Activated CD4-positive, alpha-beta T cell treated with anti-CD3 and anti-CD28 coated beads, Interleukin-2, amount 10 ng/mL, durations not matched to agents 7 days and 5 days (primary cell): ENCODE measurements at regions not wholly inside any gene's neighbourhood (a gene's known extent, or its start where the extent isn't known, plus 50 kb on each side); places are given as distances from the start of the nearest gene placed in this dataset.

Experiments
- CTCF ChIA-PET: fragments of 350-600 bp; sonication (Branson Sonifier 250); formaldehyde crosslinking; loops from one replicate; lab custom pipeline; 2021; ENCODE audit warnings: antibody characterized with exemption; lab: Charles Lee
- POLR2A ChIA-PET: fragments of 350-600 bp; sonication (Branson Sonifier 250); formaldehyde crosslinking; loops from one replicate; lab custom pipeline; 2021; ENCODE audit warnings: antibody characterized with exemption; lab: Charles Lee
- DNase-seq: peaks from one replicate; pipeline ENCODE4 v3.0.0-alpha.2; 2020
- H3K27ac Mint-ChIP-seq: one replicate; pipeline ENCODE4 v1.8.0; 2021; ENCODE audit warnings: mild to moderate bottlenecking, moderate library complexity, mixed read lengths
- H3K27me3 Mint-ChIP-seq: one replicate; pipeline ENCODE4 v1.8.0; 2021; ENCODE audit warnings: mixed read lengths
- H3K36me3 Mint-ChIP-seq: one replicate; pipeline ENCODE4 v1.8.0; 2021; ENCODE audit warnings: low read depth, mixed read lengths
- H3K4me1 Mint-ChIP-seq: one replicate; pipeline ENCODE4 v1.8.0; 2021; ENCODE audit warnings: mixed read lengths
- H3K4me3 Mint-ChIP-seq: one replicate; pipeline ENCODE4 v1.8.0; 2021; ENCODE audit warnings: mild to moderate bottlenecking, moderate library complexity, mixed read lengths
- H3K9me3 Mint-ChIP-seq: one replicate; pipeline ENCODE4 v1.8.0; 2021; ENCODE audit warnings: mixed read lengths

DNA sequence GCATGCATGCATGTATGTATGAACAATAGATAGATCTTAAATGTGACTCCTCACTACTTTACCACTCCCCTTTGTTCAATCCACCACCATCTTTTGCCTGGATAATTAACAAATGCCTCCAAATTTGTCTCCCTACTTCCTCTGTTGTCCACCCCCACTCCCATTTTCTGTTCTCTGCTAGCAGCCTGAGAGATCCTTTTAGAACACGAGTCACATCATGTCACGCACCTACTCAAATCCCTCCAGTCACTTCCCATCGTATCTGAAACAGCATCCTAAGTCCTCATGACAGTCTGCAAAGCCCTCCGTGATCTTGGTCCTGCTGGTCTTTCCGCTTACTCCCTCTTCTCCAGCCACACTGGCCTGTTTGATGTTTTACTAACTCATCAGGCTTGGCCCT lies 527.3 kb downstream of the EPHA4 start:
- Mint-ChIP-seq H3K4me1 (no peaks in the 10 kb centered on the region), H3K4me3 (no peak overlapping the region), H3K27me3 (no peaks in the 10 kb centered on the region), H3K36me3 (no peaks in the 10 kb centered on the region), H3K9me3 (no peaks in the 10 kb centered on the region), H3K27ac (no peak overlapping the region)
- DNase-seq = no peak
- ChIA-PET CTCF (interaction anchor here (0.6 kb wide), 1 partner anchor 81 kb away, joined by 3 read pairs; no protein-coding TSS in a partner anchor), POLR2A (no interaction called here)

DNA sequence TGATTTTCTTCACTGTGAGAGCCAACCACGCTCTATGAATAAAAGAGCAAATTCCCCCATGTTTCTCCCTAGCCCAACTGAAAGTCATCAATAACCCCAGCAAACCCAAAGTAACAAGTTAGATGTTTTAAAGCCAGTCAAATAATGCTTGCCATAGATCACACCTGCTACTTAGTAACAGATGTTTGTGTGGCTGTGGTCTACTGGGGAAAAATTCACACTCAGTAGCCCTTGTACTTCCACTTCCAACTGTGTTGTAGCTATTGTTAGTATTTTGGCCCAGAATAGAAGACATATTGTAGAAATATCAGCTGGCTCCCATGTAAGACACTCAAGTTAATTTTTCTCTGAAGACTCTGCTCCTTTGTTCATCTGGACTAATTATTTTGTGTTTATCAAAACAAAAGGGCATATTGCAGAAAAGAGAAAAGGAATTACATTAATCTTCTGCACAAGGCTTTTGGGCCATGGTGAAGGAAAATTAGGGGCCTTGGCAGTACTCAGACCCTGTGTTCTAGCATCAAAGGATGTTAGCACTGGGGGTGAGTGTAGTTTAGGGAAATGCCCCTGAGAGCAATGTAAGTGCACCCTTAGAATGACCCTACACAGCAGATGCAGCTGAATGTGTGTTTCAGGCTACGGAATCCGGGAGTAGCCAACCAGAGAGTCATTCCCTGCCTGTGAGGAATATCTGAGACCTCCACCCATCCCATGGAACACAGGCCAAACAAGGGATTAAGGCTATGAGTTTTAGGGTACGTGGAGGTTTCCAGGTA lies 521.9 kb downstream of the EPHA4 start:
- Mint-ChIP-seq H3K4me3 (no peak overlapping the region), H3K36me3 (no peaks in the 10 kb centered on the region), H3K4me1 (no peaks in the 10 kb centered on the region), H3K9me3 (no peaks in the 10 kb centered on the region), H3K27me3 (no peaks in the 10 kb centered on the region), H3K27ac (no peak overlapping the region)
- POLR2A ChIA-PET = no interaction called here
- no peak for DNase-seq
- CTCF ChIA-PET = no interaction called here

DNA sequence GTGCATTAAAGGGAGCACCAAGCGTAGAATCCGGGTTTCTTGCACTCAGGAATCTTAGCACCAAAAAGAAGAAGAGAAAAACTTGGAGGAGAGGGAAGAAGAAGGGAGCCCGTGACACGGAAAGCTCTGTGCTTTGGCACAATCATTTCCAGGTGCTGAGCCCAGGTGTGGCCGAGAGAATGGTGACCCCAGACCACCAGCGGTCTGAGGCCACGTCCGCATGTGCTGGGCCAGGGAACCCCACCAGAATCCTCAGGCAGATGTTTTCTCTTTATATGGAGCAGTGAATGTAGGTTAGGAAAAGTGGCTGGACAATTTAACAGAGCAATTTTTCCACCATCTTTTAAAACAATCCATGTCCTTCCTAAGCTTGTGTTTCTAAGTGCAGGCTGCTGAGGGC lies 520.9 kb downstream of the EPHA4 start:
- CTCF ChIA-PET = no interaction called here
- no peaks in the 10 kb centered on the region for H3K4me1 Mint-ChIP-seq
- no peaks in the 10 kb centered on the region for H3K27me3 Mint-ChIP-seq
- H3K36me3 Mint-ChIP-seq = no peaks in the 10 kb centered on the region
- no peak overlapping the region for H3K4me3 Mint-ChIP-seq
- DNase-seq = no peak
- no peaks in the 10 kb centered on the region for H3K9me3 Mint-ChIP-seq
- H3K27ac Mint-ChIP-seq = no peak overlapping the region
- POLR2A ChIA-PET = no interaction called here

GRCh38 chr2:221060376-221060775 lies 511.7 kb downstream of the EPHA4 start:
- no peak for DNase-seq
- Mint-ChIP-seq H3K4me1 (no peaks in the 10 kb centered on the region), H3K27me3 (no peaks in the 10 kb centered on the region), H3K9me3 (peaks cover 2% of the 10 kb centered on the region), H3K27ac (no peak overlapping the region), H3K36me3 (no peaks in the 10 kb centered on the region), H3K4me3 (no peak overlapping the region)
- ChIA-PET POLR2A (no interaction called here), CTCF (no interaction called here)

DNA sequence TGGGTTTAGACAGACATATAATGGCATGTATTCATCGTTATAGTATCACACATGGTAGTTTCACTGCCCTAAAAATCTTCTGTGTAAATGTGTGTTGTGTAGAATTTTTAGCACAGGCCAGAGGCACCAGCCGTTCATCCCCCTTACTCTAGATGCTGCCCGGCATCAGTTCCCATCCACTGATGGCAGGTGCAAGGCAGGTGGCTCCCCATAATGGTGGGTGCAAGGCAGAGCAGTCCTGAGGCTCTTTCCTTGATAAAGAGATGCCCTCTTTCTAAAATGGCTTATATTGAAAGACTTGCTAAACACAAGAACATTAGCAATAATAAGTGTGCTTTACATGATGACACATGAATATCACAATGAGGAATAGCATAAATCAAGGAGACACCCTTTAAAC lies 508.5 kb downstream of the EPHA4 start:
- Mint-ChIP-seq H3K27ac (no peak overlapping the region), H3K27me3 (no peaks in the 10 kb centered on the region), H3K4me1 (no peaks in the 10 kb centered on the region), H3K36me3 (no peaks in the 10 kb centered on the region), H3K9me3 (peaks cover 2% of the 10 kb centered on the region), H3K4me3 (no peak overlapping the region)
- no peak for DNase-seq
- ChIA-PET CTCF (no interaction called here), POLR2A (no interaction called here)

- no peaks in the 10 kb centered on the region for H3K4me1 Mint-ChIP-seq
- no peaks in the 10 kb centered on the region for H3K36me3 Mint-ChIP-seq
- no peak for DNase-seq
- no peak overlapping the region for H3K4me3 Mint-ChIP-seq
- POLR2A ChIA-PET = no interaction called here
- CTCF ChIA-PET = no interaction called here
- H3K27me3 Mint-ChIP-seq = no peaks in the 10 kb centered on the region
- peaks cover 2% of the 10 kb centered on the region for H3K9me3 Mint-ChIP-seq
- no peak overlapping the region for H3K27ac Mint-ChIP-seq
These were observed 507.8 kb downstream of the EPHA4 start for GRCh38 chr2:221064058-221064854.

- no peak for DNase-seq
- Mint-ChIP-seq H3K27me3 (no peaks in the 10 kb centered on the region), H3K36me3 (no peaks in the 10 kb centered on the region), H3K4me3 (no peak overlapping the region), H3K9me3 (no peaks in the 10 kb centered on the region), H3K4me1 (no peaks in the 10 kb centered on the region), H3K27ac (no peak overlapping the region)
- ChIA-PET CTCF (no interaction called here), POLR2A (no interaction called here)
These were observed 507.2 kb downstream of the EPHA4 start for GRCh38 chr2:221064880-221065279.

- Mint-ChIP-seq H3K4me1 (no peaks in the 10 kb centered on the region), H3K4me3 (no peak overlapping the region), H3K36me3 (no peaks in the 10 kb centered on the region), H3K27ac (no peak overlapping the region), H3K27me3 (no peaks in the 10 kb centered on the region), H3K9me3 (no peaks in the 10 kb centered on the region)
- CTCF ChIA-PET = no interaction called here
- POLR2A ChIA-PET = no interaction called here
- DNase-seq = no peak
These were observed 504.0 kb downstream of the EPHA4 start for GRCh38 chr2:221068123-221068522.

DNA sequence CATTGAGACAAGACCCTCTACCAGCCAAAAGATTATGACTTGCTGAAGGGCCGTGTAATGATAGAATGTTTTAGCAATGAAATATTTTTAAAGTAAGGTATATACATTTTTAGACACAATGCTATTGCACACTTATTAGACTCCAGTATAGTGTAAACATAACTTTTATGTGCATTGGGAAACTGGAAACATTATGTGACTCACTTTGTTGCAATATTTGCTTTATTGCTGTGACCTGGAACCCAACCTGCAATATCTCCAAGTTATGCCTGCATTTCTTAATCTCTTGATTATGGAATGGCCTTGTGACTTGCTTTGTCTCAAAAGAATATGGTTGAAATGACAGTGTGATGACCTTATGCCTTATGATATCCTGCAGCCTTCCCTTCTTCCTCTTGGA lies 502.0 kb downstream of the EPHA4 start:
- ChIA-PET CTCF (no interaction called here), POLR2A (no interaction called here)
- DNase-seq = no peak
- Mint-ChIP-seq H3K27me3 (no peaks in the 10 kb centered on the region), H3K9me3 (no peaks in the 10 kb centered on the region), H3K36me3 (no peaks in the 10 kb centered on the region), H3K4me3 (no peak overlapping the region), H3K27ac (no peak overlapping the region), H3K4me1 (no peaks in the 10 kb centered on the region)

DNA sequence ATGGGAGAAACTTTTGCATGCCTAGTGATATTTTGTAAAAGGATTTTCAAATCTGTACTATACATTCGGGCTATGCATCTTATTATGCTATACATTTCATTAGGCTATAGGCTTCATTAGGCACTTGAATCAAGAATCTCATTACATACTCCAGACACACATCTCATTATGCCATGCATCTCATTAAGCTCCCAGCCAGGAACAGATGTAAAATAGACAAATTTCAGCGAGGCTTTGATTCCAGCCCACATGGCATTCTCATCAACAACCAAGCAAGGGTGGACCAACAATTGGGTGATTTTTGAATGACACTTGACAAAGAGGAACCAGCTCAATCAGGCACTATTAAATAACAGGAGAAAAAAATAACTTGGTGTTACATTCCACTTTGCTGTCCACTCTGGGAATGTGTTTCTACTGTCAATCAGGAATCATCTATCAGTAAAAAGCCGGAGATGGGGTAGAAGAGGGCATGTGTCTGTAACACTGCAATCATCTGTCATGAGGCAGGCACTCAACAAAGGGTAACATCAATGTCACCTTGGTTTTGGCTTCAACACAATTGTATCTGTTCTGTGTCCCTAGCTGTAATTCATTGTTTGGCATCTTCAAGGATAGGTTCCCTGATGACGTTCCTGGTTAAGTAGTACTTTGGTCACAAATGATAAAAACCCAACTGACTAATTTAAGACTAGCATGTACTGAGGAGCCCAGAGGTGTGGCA lies 498.6 kb downstream of the EPHA4 start:
- ChIA-PET POLR2A (no interaction called here), CTCF (interaction anchor here (0.5 kb wide), 1 partner anchor 23 kb away, joined by 3 read pairs; no protein-coding TSS in a partner anchor)

GRCh38 chr2:221074238-221074637 lies 497.9 kb downstream of the EPHA4 start:
- H3K27me3 Mint-ChIP-seq = no peaks in the 10 kb centered on the region
- POLR2A ChIA-PET = no interaction called here
- H3K9me3 Mint-ChIP-seq = no peaks in the 10 kb centered on the region
- H3K36me3 Mint-ChIP-seq = no peaks in the 10 kb centered on the region
- no peaks in the 10 kb centered on the region for H3K4me1 Mint-ChIP-seq
- H3K4me3 Mint-ChIP-seq = no peak overlapping the region
- no peak overlapping the region for H3K27ac Mint-ChIP-seq
- no peak for DNase-seq
- CTCF ChIA-PET = no interaction called here

More for the DNA sequence above, 498.6 kb downstream of the EPHA4 start:
- H3K27ac Mint-ChIP-seq = no peak overlapping the region
- no peaks in the 10 kb centered on the region for H3K4me1 Mint-ChIP-seq
- DNase-seq = no peak
- no peaks in the 10 kb centered on the region for H3K27me3 Mint-ChIP-seq
- H3K9me3 Mint-ChIP-seq = no peaks in the 10 kb centered on the region
- H3K4me3 Mint-ChIP-seq = no peak overlapping the region
- no peaks in the 10 kb centered on the region for H3K36me3 Mint-ChIP-seq

GRCh38 chr2:221075203-221075602 lies 496.9 kb downstream of the EPHA4 start:
- ChIA-PET CTCF (no interaction called here), POLR2A (no interaction called here)
- H3K36me3 Mint-ChIP-seq = no peaks in the 10 kb centered on the region
- no peak overlapping the region for H3K27ac Mint-ChIP-seq
- no peaks in the 10 kb centered on the region for H3K4me1 Mint-ChIP-seq
- no peaks in the 10 kb centered on the region for H3K9me3 Mint-ChIP-seq
- H3K27me3 Mint-ChIP-seq = no peaks in the 10 kb centered on the region
- DNase-seq = no peak
- no peak overlapping the region for H3K4me3 Mint-ChIP-seq

GRCh38 chr2:221077251-221077650 lies 494.9 kb downstream of the EPHA4 start:
- CTCF ChIA-PET = interaction anchor here (0.5 kb wide), 1 partner anchor 361 kb away, joined by 3 read pairs; no protein-coding TSS in a partner anchor

More at GRCh38 chr2:221077251-221077650, 494.9 kb downstream of the EPHA4 start:
- Mint-ChIP-seq H3K9me3 (no peaks in the 10 kb centered on the region), H3K36me3 (no peaks in the 10 kb centered on the region), H3K4me1 (no peaks in the 10 kb centered on the region), H3K27me3 (no peaks in the 10 kb centered on the region), H3K4me3 (no peak overlapping the region), H3K27ac (no peak overlapping the region)
- POLR2A ChIA-PET = no interaction called here
- no peak for DNase-seq
